GM12878 (cell line): ENCODE measurements at regions not wholly inside any gene's neighbourhood (a gene's known extent, or its start where the extent isn't known, plus 50 kb on each side); places are given as distances from the start of the nearest gene placed in this dataset.

ENCODE experiments used
- BCL11A ChIP-seq: IDR thresholded peaks from 2 replicates; pipeline ENCODE4 v1.6.1; 2011; ENCODE audit warnings: low read depth, low read length
- BHLHE40 ChIP-seq, 2 experiments: fragments of 450-650 bp in 1 of 2; IDR thresholded peaks; 2 replicates each; pipeline ENCODE4 v1.6.1; 2011 to 2017; ENCODE audit warnings: low read depth in 2 of 2, borderline replicate concordance in 1 of 2, improper control_type of control experiment in 1 of 2, low read length in 1 of 2, mild to moderate bottlenecking in 1 of 2
- CHD4 ChIP-seq: fragments of 200-600 bp; sonication (generic); IDR thresholded peaks from 2 replicates; pipeline ENCODE4 v1.6.1; 2016; ENCODE audit warnings: mild to moderate bottlenecking
- CREM ChIP-seq: IDR thresholded peaks from 2 replicates; pipeline ENCODE4 v1.6.1; 2014; ENCODE audit warnings: antibody characterized with exemption, low read depth
- EP300 ChIP-seq, 2 experiments: fragments of 150-350 bp in 1 of 2; IDR thresholded peaks; 2 replicates each; pipeline ENCODE4 v1.6.1; 2011 to 2012; ENCODE audit warnings: low read depth in 2 of 2, low read length in 2 of 2, borderline replicate concordance in 1 of 2, improper control_type of control experiment in 1 of 2, inconsistent platforms in 1 of 2; ENCODE audit not compliant: control insufficient read depth in 1 of 2
- IRF3 ChIP-seq: fragments of 450-650 bp; IDR thresholded peaks from 2 replicates; pipeline ENCODE4 v1.6.1; 2014; ENCODE audit warnings: mild to moderate bottlenecking
- LARP7 ChIP-seq: fragments of 450-650 bp; IDR thresholded peaks from 2 replicates; pipeline ENCODE4 v1.6.1; 2017; ENCODE audit warnings: mild to moderate bottlenecking
- MTA2 ChIP-seq: fragments of 450-650 bp; IDR thresholded peaks from 2 replicates; pipeline ENCODE4 v1.6.1; 2016; ENCODE audit warnings: low read depth, mild to moderate bottlenecking, moderate library complexity
- NFIC ChIP-seq: IDR thresholded peaks from 2 replicates; pipeline ENCODE4 v1.6.1; 2012; ENCODE audit warnings: low read depth, mild to moderate bottlenecking, inconsistent platforms, low read length, moderate library complexity
- NFYA ChIP-seq: IDR thresholded peaks from 2 replicates; pipeline ENCODE4 v1.6.1; 2011; ENCODE audit warnings: low read depth, mild to moderate bottlenecking, low read length, improper control_type of control experiment, borderline replicate concordance
- NR2C1 ChIP-seq: fragments of 450-650 bp; IDR thresholded peaks from 2 replicates; pipeline ENCODE4 v1.6.1; 2017; ENCODE audit warnings: antibody characterized with exemption, mild to moderate bottlenecking, moderate library complexity
- PKNOX1 ChIP-seq: fragments of 450-650 bp; IDR thresholded peaks from 2 replicates; pipeline ENCODE4 v1.6.1; 2016; ENCODE audit warnings: mild to moderate bottlenecking
- RCOR1 ChIP-seq: conservative IDR thresholded peaks from 2 replicates; pipeline ENCODE4 v1.6.1; 2012; ENCODE audit warnings: low read depth, low read length, improper control_type of control experiment
- REST ChIP-seq: IDR thresholded peaks from 2 replicates; pipeline ENCODE4 v1.6.1; 2012; ENCODE audit warnings: mild to moderate bottlenecking, low read depth, low read length
- SMAD1 ChIP-seq: fragments of 450-650 bp; IDR thresholded peaks from 2 replicates; pipeline ENCODE4 v1.6.1; 2018; ENCODE audit warnings: mild to moderate bottlenecking, low read depth; ENCODE audit not compliant: partially characterized antibody
- SP1 ChIP-seq: IDR thresholded peaks from one replicate; pipeline ENCODE4 v1.6.1; 2011; ENCODE audit warnings: low read depth, low read length
- SUZ12 ChIP-seq: fragments of 200-600 bp; sonication (generic); IDR thresholded peaks from one replicate; pipeline ENCODE4 v1.6.1; 2018; ENCODE audit warnings: antibody characterized with exemption, mild to moderate bottlenecking; ENCODE audit not compliant: unreplicated experiment
- TAF1 ChIP-seq: IDR thresholded peaks from 2 replicates; pipeline ENCODE4 v1.6.1; 2011; ENCODE audit warnings: mild to moderate bottlenecking, low read depth, low read length, borderline replicate concordance
- TCF3 ChIP-seq: IDR thresholded peaks from 2 replicates; pipeline ENCODE4 v1.6.1; 2012; ENCODE audit warnings: low read depth, mild to moderate bottlenecking, low read length, borderline replicate concordance; ENCODE audit not compliant: insufficient read depth
- USF1 ChIP-seq: IDR thresholded peaks from 2 replicates; pipeline ENCODE4 v1.6.1; 2011; ENCODE audit warnings: borderline replicate concordance, low read depth, mild to moderate bottlenecking, moderate library complexity, mixed read lengths, low read length; ENCODE audit not compliant: insufficient read depth; ENCODE audit errors: extremely low read length
- ZBTB11 ChIP-seq: fragments of 450-650 bp; formaldehyde crosslinking; IDR thresholded peaks from 2 replicates; pipeline ENCODE4 v1.5.0; 2022; ENCODE audit warnings: mild to moderate bottlenecking, missing genetic modification characterization

GRCh38 chr1:75991497-75992114 is 59.4 kb upstream of the ASB17 start (continued):
- TF ChIP-seq USF1 (no peak), ZBTB11 (CRISPR knock-in tag) (no peak), LARP7 (no peak), EP300 (IDR thresholded peaks at IDR 0.05; ENCODE audit: borderline replicate concordance in 1 of 2, control insufficient read depth in 1 of 2, low read depth in 2 of 2, low read length in 2 of 2) (no peak), BCL11A (no peak), SUZ12 (no peak), NR2C1 (no peak), TAF1 (no peak), BHLHE40 (IDR thresholded peaks at IDR 0.05; ENCODE audit: borderline replicate concordance in 1 of 2, low read depth in 2 of 2, low read length in 1 of 2) (no peak), NFYA (no peak), CREM (no peak), REST (no peak), SMAD1 (peak; percentile 86), NFIC (no peak), PKNOX1 (0 out of 2 replicates have a peak, but pooled peaks have one; percentile 26), RCOR1 (no peak), CHD4 (no peak), MTA2 (no peak), TCF3 (no peak), IRF3 (no peak), SP1 (no peak)
